Mammary epithelial cell (primary cell): ENCODE measurements at regions not wholly inside any gene's neighbourhood (a gene's known extent, or its start where the extent isn't known, plus 50 kb on each side); places are given as distances from the start of the nearest gene placed in this dataset.

ENCODE experiments used
- CTCF ChIP-seq, 2 donors: IDR thresholded peaks in 1 of 2; conservative IDR thresholded peaks in 1 of 2; 2 replicates each; pipeline ENCODE4 v1.5.1; 2011 to 2012; ENCODE audit warnings: inconsistent platforms in 2 of 2, low read length in 2 of 2, mild to moderate bottlenecking in 2 of 2, control low read depth in 1 of 2, low read depth in 1 of 2; ENCODE audit not compliant: insufficient read depth in 1 of 2; ENCODE audit errors: extremely low read depth in 1 of 2
- EZH2 ChIP-seq: IDR thresholded peaks from 2 replicates; pipeline ENCODE4 v1.6.1; 2012; ENCODE audit warnings: low read length, inconsistent platforms, borderline replicate concordance

- TF ChIP-seq CTCF (conservative IDR thresholded peaks at IDR 0.05 in 1 of 2, IDR thresholded peaks at IDR 0.05 in 1 of 2; ENCODE audit: extremely low read depth in 1 of 2, insufficient read depth in 1 of 2, low read depth in 1 of 2, low read length in 2 of 2) = no peak
- TF ChIP-seq EZH2 = no peak
Observed at GRCh38 chr16:85370881-85371651, 242.1 kb upstream of the GSE1 start.
